Kidney (tissue), 13 donors: ENCODE measurements at regions not wholly inside any gene's neighbourhood (a gene's known extent, or its start where the extent isn't known, plus 50 kb on each side); places are given as distances from the start of the nearest gene placed in this dataset.

ENCODE experiments used
- DNase-seq, 5 donors: peaks; one replicate each; pipeline ENCODE4 v3.0.0-alpha.2; 2013 to 2020
- FAIRE-seq: peaks from 2 replicates; lab custom pipeline; 2012; peaks lifted over from hg19 to GRCh38; lab: Jason Lieb, UNC
- H3K27ac ChIP-seq, 2 donors: one replicate each; pipeline ENCODE4 v1.7.0; 2013; ENCODE audit warnings: low read depth in 2 of 2, low read length in 2 of 2, inconsistent platforms in 1 of 2
- H3K27me3 ChIP-seq: one replicate; pipeline ENCODE4 v1.7.1; 2013; ENCODE audit warnings: low read length, inconsistent platforms; ENCODE audit not compliant: control insufficient read depth, insufficient read depth
- H3K36me3 ChIP-seq, 3 donors: one replicate each; pipeline versions ENCODE4 v1.7.0 to v1.7.1; 2013; ENCODE audit warnings: low read length in 3 of 3, control low read depth in 1 of 3, inconsistent platforms in 1 of 3; ENCODE audit not compliant: insufficient read depth in 3 of 3, control insufficient read depth in 2 of 3
- H3K4me1 ChIP-seq, 3 donors: one replicate each; pipeline versions ENCODE4 v1.7.0 to v1.7.1; 2013; ENCODE audit warnings: low read length in 3 of 3, inconsistent platforms in 1 of 3, low read depth in 1 of 3; ENCODE audit not compliant: control insufficient read depth in 2 of 3, insufficient read depth in 2 of 3
- H3K4me3 ChIP-seq, 3 donors: one replicate each; pipeline versions ENCODE4 v1.7.0 to v1.8.1; 2013; ENCODE audit warnings: low read length in 3 of 3, control low read depth in 1 of 3, inconsistent platforms in 1 of 3
- H3K9ac ChIP-seq, 3 donors: one replicate each; pipeline versions ENCODE4 v1.7.0 to v1.7.1; 2013; ENCODE audit warnings: low read length in 3 of 3, control low read depth in 1 of 3, inconsistent platforms in 1 of 3
- H3K9me3 ChIP-seq, 3 donors: one replicate each; pipeline versions ENCODE4 v1.7.0 to v1.7.1; 2013; ENCODE audit warnings: low read length in 3 of 3, control low read depth in 1 of 3, inconsistent platforms in 1 of 3; ENCODE audit not compliant: control insufficient read depth in 2 of 3, insufficient read depth in 1 of 3
- intact Hi-C: fragments of 100-400 bp; cut with DNase I; formaldehyde crosslinking; loops from one replicate; pipeline ENCODE4 v1.11.1; 2022
- TF ChIP-seq, protein P1 (sequence below): IDR thresholded peaks from 3 replicates; pipeline ENCODE4 v1.5.1; 2012; ENCODE audit warnings: mild to moderate bottlenecking, moderate library complexity, borderline replicate concordance; ENCODE audit not compliant: insufficient read depth; ENCODE audit errors: extremely low read depth
- donor health status: control.
- donor health status: control.
- donor health status: control.
- donor health status: control.
- donor health status: control.
- donor health status: DM: yes; HTN: yes; CAD: no.
- donor health status: Normal renal cell carcinoma (clear cell type).

- Histone ChIP-seq H3K9ac (no peak overlapping the region), H3K27me3 (no peaks in the 10 kb centered on the region), H3K9me3 (peaks cover 0 to 7% (median 0%) of the 10 kb centered on the region in 3 donors), H3K4me1 (no peaks in the 10 kb centered on the region), H3K4me3 (no peak overlapping the region), H3K36me3 (no peaks in the 10 kb centered on the region), H3K27ac (no peak overlapping the region)
- no peak for DNase-seq
- intact Hi-C loops: no loop called here
- peak; percentile 60 for FAIRE-seq
- TF ChIP-seq, protein P1, sequence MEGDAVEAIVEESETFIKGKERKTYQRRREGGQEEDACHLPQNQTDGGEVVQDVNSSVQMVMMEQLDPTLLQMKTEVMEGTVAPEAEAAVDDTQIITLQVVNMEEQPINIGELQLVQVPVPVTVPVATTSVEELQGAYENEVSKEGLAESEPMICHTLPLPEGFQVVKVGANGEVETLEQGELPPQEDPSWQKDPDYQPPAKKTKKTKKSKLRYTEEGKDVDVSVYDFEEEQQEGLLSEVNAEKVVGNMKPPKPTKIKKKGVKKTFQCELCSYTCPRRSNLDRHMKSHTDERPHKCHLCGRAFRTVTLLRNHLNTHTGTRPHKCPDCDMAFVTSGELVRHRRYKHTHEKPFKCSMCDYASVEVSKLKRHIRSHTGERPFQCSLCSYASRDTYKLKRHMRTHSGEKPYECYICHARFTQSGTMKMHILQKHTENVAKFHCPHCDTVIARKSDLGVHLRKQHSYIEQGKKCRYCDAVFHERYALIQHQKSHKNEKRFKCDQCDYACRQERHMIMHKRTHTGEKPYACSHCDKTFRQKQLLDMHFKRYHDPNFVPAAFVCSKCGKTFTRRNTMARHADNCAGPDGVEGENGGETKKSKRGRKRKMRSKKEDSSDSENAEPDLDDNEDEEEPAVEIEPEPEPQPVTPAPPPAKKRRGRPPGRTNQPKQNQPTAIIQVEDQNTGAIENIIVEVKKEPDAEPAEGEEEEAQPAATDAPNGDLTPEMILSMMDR: no peak
Measured at GRCh38 chr2:144258154-144258553, 261.8 kb downstream of the ZEB2 start.

DNA sequence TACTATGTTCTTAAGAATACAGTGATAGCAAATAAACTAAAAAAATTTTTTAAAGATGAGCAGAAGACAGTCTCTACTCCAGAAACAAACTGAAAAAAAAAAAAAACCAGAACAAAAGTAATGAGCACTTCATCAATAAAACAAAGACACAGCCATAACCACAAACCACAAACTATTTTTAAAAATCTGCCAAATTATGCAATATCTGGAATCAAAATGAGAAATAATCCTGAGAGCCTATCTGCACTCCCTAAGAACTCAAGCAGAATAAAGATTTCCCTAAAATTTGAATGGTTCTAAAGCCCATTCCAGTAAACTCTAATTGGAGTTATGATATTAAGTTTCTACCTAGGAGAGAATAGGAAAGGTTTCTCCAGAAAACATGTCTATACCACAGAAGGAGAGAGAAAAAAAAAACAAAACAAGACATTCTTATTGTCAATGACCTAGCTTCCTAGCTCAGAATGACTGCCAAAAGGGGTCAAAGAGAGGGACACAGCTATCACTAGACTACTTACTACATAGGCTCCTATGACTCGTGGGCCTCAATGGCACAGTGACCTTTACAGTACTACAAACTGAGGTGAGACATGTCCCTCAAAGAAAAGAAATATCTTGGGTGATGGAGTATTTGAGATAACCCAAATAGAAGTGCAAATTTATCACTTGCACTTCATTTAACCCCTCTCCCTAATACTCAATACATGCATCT, 262.8 kb downstream of the ZEB2 start:
- intact Hi-C loops: no loop called here
- no peaks in the 10 kb centered on the region for H3K27me3 ChIP-seq
- H3K4me1 ChIP-seq: no peaks in the 10 kb centered on the region
- H3K4me3 ChIP-seq: no peak overlapping the region
- TF ChIP-seq, protein P1: no peak
- no peak overlapping the region for H3K9ac ChIP-seq
- H3K27ac ChIP-seq: no peak overlapping the region
- FAIRE-seq (peak; percentile 19), DNase-seq (no peak)
- H3K9me3 ChIP-seq: peaks cover 0 to 12% (median 0%) of the 10 kb centered on the region in 3 donors
- no peaks in the 10 kb centered on the region for H3K36me3 ChIP-seq

- Histone ChIP-seq H3K36me3 (no peaks in the 10 kb centered on the region), H3K27ac (no peak overlapping the region), H3K27me3 (no peaks in the 10 kb centered on the region), H3K4me3 (no peak overlapping the region), H3K9ac (no peak overlapping the region), H3K4me1 (no peaks in the 10 kb centered on the region), H3K9me3 (peaks cover 0 to 12% (median 0%) of the 10 kb centered on the region in 3 donors)
- intact Hi-C loops: no loop called here
- FAIRE-seq: no peak
- no peak for DNase-seq
- TF ChIP-seq, protein P1: no peak
Measured at GRCh38 chr2:144254342-144255235, 265.3 kb downstream of the ZEB2 start.
